GM19397 (cell line): ENCODE measurements at regions not wholly inside any gene's neighbourhood (a gene's known extent, or its start where the extent isn't known, plus 50 kb on each side); places are given as distances from the start of the nearest gene placed in this dataset.
"Not testable (repeated sequence)": the region's sequence is repeated elsewhere in the genome, so short reads cannot be mapped to it uniquely, and the experiment has no call there.

Source experiments
- ATAC-seq: cut with Tn5 transposase; IDR thresholded peaks from one replicate; pipeline ENCODE4 v1.9.1; 2021; ENCODE audit warnings: mild to moderate bottlenecking, moderate library complexity; ENCODE audit not compliant: unreplicated experiment

GRCh38 chr10:33487014-33487776, 152.7 kb upstream of the NRP1 start:
- no peak for ATAC-seq

GRCh38 chr10:33485276-33485675, 150.8 kb upstream of the NRP1 start:
- ATAC-seq = no peak

GRCh38 chr10:33484787-33485186, 150.3 kb upstream of the NRP1 start:
- ATAC-seq = no peak

GRCh38 chr10:33483816-33484190, 149.3 kb upstream of the NRP1 start:
- no peak for ATAC-seq

- no peak for ATAC-seq
These were observed 148.8 kb upstream of the NRP1 start for GRCh38 chr10:33483124-33483815.

GRCh38 chr10:33482486-33482885, 148.0 kb upstream of the NRP1 start:
- no peak for ATAC-seq

- ATAC-seq = no peak
These were observed 146.7 kb upstream of the NRP1 start for GRCh38 chr10:33481184-33481583.

- ATAC-seq = not testable (repeated sequence)
These were observed 145.9 kb upstream of the NRP1 start for GRCh38 chr10:33480417-33480816.

GRCh38 chr10:33478675-33479125, 144.2 kb upstream of the NRP1 start:
- no peak for ATAC-seq

GRCh38 chr10:33478089-33478674, 143.7 kb upstream of the NRP1 start:
- no peak for ATAC-seq

- no peak for ATAC-seq
These were observed 143.0 kb upstream of the NRP1 start for GRCh38 chr10:33477291-33478088.

- no peak for ATAC-seq
These were observed 142.3 kb upstream of the NRP1 start for GRCh38 chr10:33476757-33477273.

GRCh38 chr10:33473688-33474087, 139.2 kb upstream of the NRP1 start:
- ATAC-seq = no peak

GRCh38 chr10:33468006-33468405, 133.5 kb upstream of the NRP1 start:
- ATAC-seq = not testable (repeated sequence)

GRCh38 chr10:33465747-33466146, 131.3 kb upstream of the NRP1 start:
- no peak for ATAC-seq

GRCh38 chr10:33463011-33463410, 128.5 kb upstream of the NRP1 start:
- no peak for ATAC-seq

GRCh38 chr10:33461295-33461640, 126.8 kb upstream of the NRP1 start:
- no peak for ATAC-seq

- no peak for ATAC-seq
These were observed 126.2 kb upstream of the NRP1 start for GRCh38 chr10:33460505-33461294.

- ATAC-seq = no peak
These were observed 125.1 kb upstream of the NRP1 start for GRCh38 chr10:33459602-33460001.

GRCh38 chr10:33455029-33455428, 120.6 kb upstream of the NRP1 start:
- ATAC-seq = no peak
